ENCODE measurements at regions not wholly inside any gene's neighbourhood (a gene's known extent, or its start where the extent isn't known, plus 50 kb on each side); places are given as distances from the start of the nearest gene placed in this dataset.

DNA sequence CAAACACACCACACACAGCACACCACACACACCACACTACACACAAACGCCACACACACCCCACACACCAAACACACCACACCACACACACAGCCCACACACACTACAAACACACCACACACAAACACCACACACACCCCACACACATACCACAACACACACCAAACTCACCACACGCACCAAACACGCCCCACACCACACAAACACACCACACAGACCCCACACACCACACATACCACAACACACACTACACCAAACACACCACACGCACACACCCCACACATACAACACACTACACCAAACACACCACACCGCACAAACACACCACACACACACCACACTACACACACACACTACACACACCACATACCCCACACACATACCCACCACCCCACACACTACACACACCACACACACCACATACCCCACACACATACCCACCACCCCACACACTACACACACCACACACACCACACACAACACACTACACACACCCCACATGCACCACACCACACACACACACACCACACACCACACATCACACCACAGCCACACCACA is 151.2 kb downstream of the ERCC6L2 start:
- H3K27me3 ChIP-seq (ENCODE audit: low read depth, low read length): peaks cover 13% of the 10 kb centered on the region
- peaks cover 8 to 19% of the 10 kb centered on the region in 2 donors for H3K4me1 ChIP-seq (ENCODE audit: control insufficient read depth in 1 of 2, insufficient read depth in 2 of 2, low read length in 2 of 2)
- H3K36me3 ChIP-seq (ENCODE audit: control insufficient read depth in 1 of 2, insufficient read depth in 2 of 2, low read length in 2 of 2): no peaks in the 10 kb centered on the region
- peak overlapping the region in 1 of 2 donors; percentile 47 for H3K4me3 ChIP-seq (ENCODE audit: low read depth in 1 of 2, low read length in 2 of 2)
- H3K27ac ChIP-seq (ENCODE audit: low read length): no peak overlapping the region
- no peaks in the 10 kb centered on the region for H3K9me3 ChIP-seq (ENCODE audit: control insufficient read depth in 1 of 2, low read length in 2 of 2)

DNA sequence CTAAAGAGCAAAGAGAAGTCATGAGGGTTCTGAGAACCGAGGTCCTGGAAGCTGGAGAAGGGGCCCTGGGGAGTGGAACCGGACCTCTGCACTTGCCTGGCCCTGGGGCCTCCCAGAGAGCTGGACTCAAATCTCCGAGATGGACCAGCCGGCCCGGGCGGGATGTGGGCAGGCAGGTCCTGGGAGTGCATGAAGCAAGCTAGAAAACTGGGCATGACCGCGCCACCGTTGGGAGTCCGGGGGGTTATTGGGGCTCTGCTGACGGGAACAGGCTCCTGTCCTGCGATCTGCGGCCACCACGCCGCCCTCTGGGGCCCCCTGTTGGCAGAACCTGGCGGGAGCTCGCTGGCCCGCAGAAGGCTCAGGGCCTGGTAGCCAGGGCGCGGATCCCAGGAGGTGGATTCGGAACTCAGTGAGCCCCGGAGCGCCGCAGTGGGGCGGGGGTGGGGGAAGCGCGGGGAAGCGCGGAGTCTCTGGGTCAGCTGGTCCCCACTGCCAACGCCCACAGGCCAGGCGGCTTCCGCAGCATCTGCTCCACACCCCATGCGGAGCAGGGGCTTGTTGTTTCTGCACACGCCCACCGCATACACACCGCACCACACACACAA is 150.6 kb downstream of the ERCC6L2 start:
- H3K36me3 ChIP-seq (ENCODE audit: control insufficient read depth in 1 of 2, insufficient read depth in 2 of 2, low read length in 2 of 2): no peaks in the 10 kb centered on the region
- no peaks in the 10 kb centered on the region for H3K9me3 ChIP-seq (ENCODE audit: control insufficient read depth in 1 of 2, low read length in 2 of 2)
- H3K27me3 ChIP-seq (ENCODE audit: low read depth, low read length): peaks cover 13% of the 10 kb centered on the region
- H3K27ac ChIP-seq (ENCODE audit: low read length): no peak overlapping the region
- H3K4me1 ChIP-seq (ENCODE audit: control insufficient read depth in 1 of 2, insufficient read depth in 2 of 2, low read length in 2 of 2): peaks cover 3 to 19% of the 10 kb centered on the region in 2 donors
- no peak overlapping the region for H3K4me3 ChIP-seq (ENCODE audit: low read depth in 1 of 2, low read length in 2 of 2)

DNA sequence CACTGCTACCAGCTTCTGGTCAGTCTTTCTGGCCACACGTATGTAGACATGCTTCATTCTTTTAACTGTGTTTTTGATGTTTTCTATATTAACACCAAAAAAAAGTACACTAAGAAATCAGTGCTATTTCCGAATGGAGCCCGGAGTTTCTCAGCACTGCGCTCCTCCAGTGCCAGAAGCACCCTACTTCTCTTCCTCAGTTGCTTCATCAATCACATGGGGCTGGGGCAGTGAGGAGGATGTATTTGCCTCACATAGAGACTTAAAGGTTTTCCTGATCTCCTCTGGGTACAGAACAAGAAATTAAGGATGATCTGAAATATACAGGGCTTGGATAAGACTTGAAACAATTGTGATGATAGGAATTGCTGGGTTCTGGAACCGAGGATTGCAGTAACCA is 148.0 kb downstream of the ERCC6L2 start:
- Histone ChIP-seq H3K9me3 (ENCODE audit: control insufficient read depth in 1 of 2, low read length in 2 of 2) (no peaks in the 10 kb centered on the region), H3K27me3 (ENCODE audit: low read depth, low read length) (peaks cover 13% of the 10 kb centered on the region), H3K27ac (ENCODE audit: low read length) (no peak overlapping the region), H3K4me1 (ENCODE audit: control insufficient read depth in 1 of 2, insufficient read depth in 2 of 2, low read length in 2 of 2) (peaks cover 0 to 23% of the 10 kb centered on the region in 2 donors), H3K36me3 (ENCODE audit: control insufficient read depth in 1 of 2, insufficient read depth in 2 of 2, low read length in 2 of 2) (no peaks in the 10 kb centered on the region), H3K4me3 (ENCODE audit: low read depth in 1 of 2, low read length in 2 of 2) (no peak overlapping the region)

- Histone ChIP-seq H3K4me1 (ENCODE audit: control insufficient read depth in 1 of 2, insufficient read depth in 2 of 2, low read length in 2 of 2) (peaks cover 0 to 20% of the 10 kb centered on the region in 2 donors), H3K36me3 (ENCODE audit: control insufficient read depth in 1 of 2, insufficient read depth in 2 of 2, low read length in 2 of 2) (peaks cover 0 to 3% of the 10 kb centered on the region in 2 donors), H3K27ac (ENCODE audit: low read length) (no peak overlapping the region), H3K27me3 (ENCODE audit: low read depth, low read length) (peaks cover 13% of the 10 kb centered on the region), H3K9me3 (ENCODE audit: control insufficient read depth in 1 of 2, low read length in 2 of 2) (no peaks in the 10 kb centered on the region), H3K4me3 (ENCODE audit: low read depth in 1 of 2, low read length in 2 of 2) (peak overlapping the region; percentile 48 to 55)
These were observed 147.1 kb downstream of the ERCC6L2 start for GRCh38 chr9:96022445-96023051.

- Histone ChIP-seq H3K9me3 (ENCODE audit: control insufficient read depth in 1 of 2, low read length in 2 of 2) (no peaks in the 10 kb centered on the region), H3K27me3 (ENCODE audit: low read depth, low read length) (peaks cover 10% of the 10 kb centered on the region), H3K27ac (ENCODE audit: low read length) (no peak overlapping the region)
These were observed 146.3 kb downstream of the ERCC6L2 start for GRCh38 chr9:96021551-96022444.

GRCh38 chr9:96020792-96021550 is 145.5 kb downstream of the ERCC6L2 start:
- H3K9me3 ChIP-seq (ENCODE audit: control insufficient read depth in 1 of 2, low read length in 2 of 2): no peaks in the 10 kb centered on the region
- H3K27ac ChIP-seq (ENCODE audit: low read length): no peak overlapping the region
- peak overlapping the region; percentile 32 to 69 for H3K4me3 ChIP-seq (ENCODE audit: low read depth in 1 of 2, low read length in 2 of 2)
- H3K27me3 ChIP-seq (ENCODE audit: low read depth, low read length): peaks cover 7% of the 10 kb centered on the region
- H3K4me1 ChIP-seq (ENCODE audit: control insufficient read depth in 1 of 2, insufficient read depth in 2 of 2, low read length in 2 of 2): peaks cover 0 to 13% of the 10 kb centered on the region in 2 donors
- H3K36me3 ChIP-seq (ENCODE audit: control insufficient read depth in 1 of 2, insufficient read depth in 2 of 2, low read length in 2 of 2): peaks cover 5 to 11% of the 10 kb centered on the region in 2 donors

More at GRCh38 chr9:96021551-96022444, 146.3 kb downstream of the ERCC6L2 start:
- peak overlapping the region; percentile 48 to 69 for H3K4me3 ChIP-seq (ENCODE audit: low read depth in 1 of 2, low read length in 2 of 2)
- peaks cover 3 to 10% of the 10 kb centered on the region in 2 donors for H3K36me3 ChIP-seq (ENCODE audit: control insufficient read depth in 1 of 2, insufficient read depth in 2 of 2, low read length in 2 of 2)
- peaks cover 0 to 13% of the 10 kb centered on the region in 2 donors for H3K4me1 ChIP-seq (ENCODE audit: control insufficient read depth in 1 of 2, insufficient read depth in 2 of 2, low read length in 2 of 2)

- peaks cover 0 to 13% of the 10 kb centered on the region in 2 donors for H3K4me1 ChIP-seq (ENCODE audit: control insufficient read depth in 1 of 2, insufficient read depth in 2 of 2, low read length in 2 of 2)
- H3K36me3 ChIP-seq (ENCODE audit: control insufficient read depth in 1 of 2, insufficient read depth in 2 of 2, low read length in 2 of 2): peaks cover 5 to 11% of the 10 kb centered on the region in 2 donors
- peak overlapping the region; percentile 32 to 69 for H3K4me3 ChIP-seq (ENCODE audit: low read depth in 1 of 2, low read length in 2 of 2)
- H3K27me3 ChIP-seq (ENCODE audit: low read depth, low read length): peaks cover 7% of the 10 kb centered on the region
- no peak overlapping the region for H3K27ac ChIP-seq (ENCODE audit: low read length)
- H3K9me3 ChIP-seq (ENCODE audit: control insufficient read depth in 1 of 2, low read length in 2 of 2): no peaks in the 10 kb centered on the region
These were observed 144.9 kb downstream of the ERCC6L2 start for GRCh38 chr9:96020300-96020791.

All from muscle layer of duodenum (tissue), 2 donors.